ENCODE measurements at regions not wholly inside any gene's neighbourhood (a gene's known extent, or its start where the extent isn't known, plus 50 kb on each side); places are given as distances from the start of the nearest gene placed in this dataset.

GRCh38 chr4:28536124-28536523, 1675.5 kb downstream of the STIM2 start:
- Histone ChIP-seq H3K4me3 (ENCODE audit: low read length) (no peak overlapping the region), H3K9me3 (ENCODE audit: control insufficient read depth in 1 of 2, insufficient read depth in 1 of 2, low read length in 2 of 2) (peaks cover 0 to 3% of the 10 kb centered on the region in 2 experiments), H3K4me1 (ENCODE audit: insufficient read depth, low read length) (no peaks in the 10 kb centered on the region), H3K36me3 (ENCODE audit: insufficient read depth, low read length) (no peaks in the 10 kb centered on the region), H3K27me3 (ENCODE audit: control insufficient read depth in 1 of 2, insufficient read depth in 2 of 2, low read length in 2 of 2) (no peaks in the 10 kb centered on the region), H3K27ac (ENCODE audit: low read depth in 1 of 2, low read length in 2 of 2) (no peak overlapping the region)
- no peak for DNase-seq
- ChIA-PET POLR2A (no interaction called here), CTCF (no interaction called here)
- Mint-ChIP-seq H3K4me1 (ENCODE audit: low read depth) (no peaks in the 10 kb centered on the region), H3K36me3 (ENCODE audit: low read depth) (no peaks in the 10 kb centered on the region), H3K4me3 (no peak overlapping the region), H3K27me3 (no peaks in the 10 kb centered on the region), H3K9me3 (peaks cover 9% of the 10 kb centered on the region), H3K27ac (no peak overlapping the region)
- no peak for ATAC-seq (ENCODE audit: poor library complexity)
- no peak for TF ChIP-seq CTCF (IDR thresholded peaks at IDR 0.05)
- intact Hi-C loops (cut with DNase I, micrococcal nuclease): no loop called here

- Mint-ChIP-seq H3K4me3 (no peak overlapping the region), H3K4me1 (ENCODE audit: low read depth) (no peaks in the 10 kb centered on the region), H3K27me3 (no peaks in the 10 kb centered on the region), H3K36me3 (ENCODE audit: low read depth) (no peaks in the 10 kb centered on the region), H3K9me3 (peaks cover 5% of the 10 kb centered on the region), H3K27ac (no peak overlapping the region)
- Histone ChIP-seq H3K4me3 (ENCODE audit: low read length) (no peak overlapping the region), H3K9me3 (ENCODE audit: control insufficient read depth in 1 of 2, insufficient read depth in 1 of 2, low read length in 2 of 2) (no peaks in the 10 kb centered on the region), H3K27me3 (ENCODE audit: control insufficient read depth in 1 of 2, insufficient read depth in 2 of 2, low read length in 2 of 2) (no peaks in the 10 kb centered on the region), H3K4me1 (ENCODE audit: insufficient read depth, low read length) (no peaks in the 10 kb centered on the region), H3K36me3 (ENCODE audit: insufficient read depth, low read length) (no peaks in the 10 kb centered on the region), H3K27ac (ENCODE audit: low read depth in 1 of 2, low read length in 2 of 2) (no peak overlapping the region)
- intact Hi-C loops (cut with DNase I, micrococcal nuclease): no loop called here
- POLR2A ChIA-PET: no interaction called here
- DNase-seq (no peak), ATAC-seq (ENCODE audit: poor library complexity) (no peak)
- TF ChIP-seq CTCF (IDR thresholded peaks at IDR 0.05): no peak
- CTCF ChIA-PET: no interaction called here
Observed at GRCh38 chr4:28545986-28546385, 1685.3 kb downstream of the STIM2 start.

- DNase-seq (no peak), ATAC-seq (ENCODE audit: poor library complexity) (no peak)
- Mint-ChIP-seq H3K27me3 (no peaks in the 10 kb centered on the region), H3K4me3 (no peak overlapping the region), H3K4me1 (ENCODE audit: low read depth) (no peaks in the 10 kb centered on the region), H3K27ac (no peak overlapping the region), H3K9me3 (peaks cover 5% of the 10 kb centered on the region), H3K36me3 (ENCODE audit: low read depth) (no peaks in the 10 kb centered on the region)
- H3K27me3 ChIP-seq (ENCODE audit: control insufficient read depth in 1 of 2, insufficient read depth in 2 of 2, low read length in 2 of 2): no peaks in the 10 kb centered on the region
- ChIA-PET POLR2A (no interaction called here), CTCF (no interaction called here)
- no peaks in the 10 kb centered on the region for H3K36me3 ChIP-seq (ENCODE audit: insufficient read depth, low read length)
- H3K4me3 ChIP-seq (ENCODE audit: low read length): no peak overlapping the region
- no peaks in the 10 kb centered on the region for H3K9me3 ChIP-seq (ENCODE audit: control insufficient read depth in 1 of 2, insufficient read depth in 1 of 2, low read length in 2 of 2)
- no peak overlapping the region for H3K27ac ChIP-seq (ENCODE audit: low read depth in 1 of 2, low read length in 2 of 2)
- intact Hi-C loops (cut with DNase I, micrococcal nuclease): no loop called here
- TF ChIP-seq CTCF (IDR thresholded peaks at IDR 0.05): no peak
- no peaks in the 10 kb centered on the region for H3K4me1 ChIP-seq (ENCODE audit: insufficient read depth, low read length)
Observed at GRCh38 chr4:28548136-28548535, 1687.5 kb downstream of the STIM2 start.

Measured in CD4-positive, alpha-beta T cell (primary cell).